IPS DF 6.9 (cell line): ENCODE measurements at regions not wholly inside any gene's neighbourhood (a gene's known extent, or its start where the extent isn't known, plus 50 kb on each side); places are given as distances from the start of the nearest gene placed in this dataset.

Experiments
- DNase-seq: peaks from one replicate; pipeline ENCODE4 v3.0.0-alpha.2; 2013; ENCODE audit warnings: low read depth, low spot score
- H3K27ac ChIP-seq: one replicate; pipeline ENCODE4 v1.5.1; 2013; ENCODE audit warnings: low read length, control low read depth
- H3K27me3 ChIP-seq: 2 replicates; pipeline ENCODE4 v1.6.1; 2013; ENCODE audit warnings: mild to moderate bottlenecking, low read length; ENCODE audit not compliant: control insufficient read depth, insufficient read depth
- H3K36me3 ChIP-seq: 2 replicates; pipeline ENCODE4 v1.6.1; 2013; ENCODE audit warnings: low read length; ENCODE audit not compliant: control insufficient read depth, insufficient read depth
- H3K4me1 ChIP-seq: 2 replicates; pipeline ENCODE4 v1.6.1; 2013; ENCODE audit warnings: low read length; ENCODE audit not compliant: control insufficient read depth, insufficient read depth
- H3K4me3 ChIP-seq: 2 replicates; pipeline ENCODE4 v1.5.1; 2013; ENCODE audit warnings: mild to moderate bottlenecking, low read length
- H3K9me3 ChIP-seq: 2 replicates; pipeline ENCODE4 v1.6.1; 2013; ENCODE audit warnings: low read length, inconsistent platforms; ENCODE audit not compliant: control insufficient read depth, insufficient read depth
- WGBS: extraction: QIAGEN DNeasy Blood & Tissue Kit; methylation state at CpG from one replicate; pipeline ENCODE4 v1.1.7; 2013; ENCODE audit warnings: mixed read lengths, missing lambda C conversion rate; ENCODE audit not compliant: insufficient read length, insufficient coverage; 5-methylcytosine and 5-hydroxymethylcytosine counted together

DNA sequence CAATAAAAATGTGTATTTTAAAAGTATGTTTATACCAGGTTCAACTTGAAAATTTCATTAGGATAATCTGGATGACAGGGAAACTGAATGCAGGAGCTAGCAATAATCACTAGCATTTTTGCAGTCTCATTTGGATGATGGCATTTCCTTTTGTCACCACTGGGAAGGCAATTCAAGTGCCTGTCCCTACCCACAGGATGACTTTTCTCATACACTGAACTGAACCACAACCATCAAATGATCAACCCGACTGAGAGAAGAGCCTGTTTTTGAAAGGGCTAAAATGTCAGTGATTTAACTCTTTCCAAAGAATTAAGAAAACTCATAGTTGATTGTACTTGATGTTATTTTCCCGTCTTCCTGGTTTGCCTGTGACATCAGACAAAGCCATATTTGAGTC lies 115.0 kb downstream of the FAM124B start:
- no peaks in the 10 kb centered on the region for H3K9me3 ChIP-seq
- no CpG with 5 or more reads among the region's 2 CpGs for WGBS
- H3K4me1 ChIP-seq = no peaks in the 10 kb centered on the region
- H3K36me3 ChIP-seq = no peaks in the 10 kb centered on the region
- no peak overlapping the region for H3K4me3 ChIP-seq
- H3K27ac ChIP-seq = no peak overlapping the region
- DNase-seq = no peak
- H3K27me3 ChIP-seq = no peaks in the 10 kb centered on the region

DNA sequence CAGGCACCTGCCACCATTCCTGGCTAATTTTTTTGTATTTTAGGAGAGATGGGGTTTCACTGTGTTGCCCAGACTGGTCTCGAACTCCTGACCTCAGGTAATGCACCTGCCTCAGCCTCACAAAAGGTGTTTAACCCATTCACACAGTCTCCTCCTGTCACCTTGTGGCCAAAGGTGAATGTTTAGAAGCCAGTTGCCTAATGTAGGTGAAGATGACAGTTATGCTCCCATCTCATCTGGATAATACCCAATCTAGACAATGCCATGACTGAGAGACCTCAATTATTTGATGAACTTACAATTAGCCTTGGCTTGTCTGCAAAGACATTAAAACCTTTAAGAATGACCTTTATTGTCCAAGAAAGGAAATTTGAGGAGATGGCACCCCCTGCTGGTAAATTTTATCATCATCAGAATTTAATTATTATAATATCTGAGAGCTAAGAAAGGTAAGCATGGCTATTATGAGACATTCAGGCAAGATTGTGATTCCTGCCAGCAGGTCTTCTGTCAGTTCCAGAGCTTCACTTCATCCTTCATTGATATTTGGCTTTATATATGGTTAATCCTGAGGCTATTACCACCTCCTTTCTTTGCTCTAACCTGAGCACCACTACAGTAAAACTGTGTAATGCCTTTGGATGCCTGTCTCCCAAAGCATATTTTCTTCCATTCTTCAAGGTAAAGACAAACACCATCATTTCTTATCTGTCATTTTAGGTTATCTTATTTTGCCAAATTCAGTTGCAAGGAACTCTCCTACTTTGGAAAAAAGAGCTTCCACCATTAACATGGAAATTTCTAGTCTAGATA lies 117.6 kb downstream of the FAM124B start:
- DNase-seq = peak; percentile 31
- H3K4me3 ChIP-seq = no peak overlapping the region
- no CpG with 5 or more reads among the region's 1 CpG for WGBS
- no peaks in the 10 kb centered on the region for H3K36me3 ChIP-seq
- no peak overlapping the region for H3K27ac ChIP-seq
- H3K4me1 ChIP-seq = no peaks in the 10 kb centered on the region
- H3K9me3 ChIP-seq = no peaks in the 10 kb centered on the region
- no peaks in the 10 kb centered on the region for H3K27me3 ChIP-seq

DNA sequence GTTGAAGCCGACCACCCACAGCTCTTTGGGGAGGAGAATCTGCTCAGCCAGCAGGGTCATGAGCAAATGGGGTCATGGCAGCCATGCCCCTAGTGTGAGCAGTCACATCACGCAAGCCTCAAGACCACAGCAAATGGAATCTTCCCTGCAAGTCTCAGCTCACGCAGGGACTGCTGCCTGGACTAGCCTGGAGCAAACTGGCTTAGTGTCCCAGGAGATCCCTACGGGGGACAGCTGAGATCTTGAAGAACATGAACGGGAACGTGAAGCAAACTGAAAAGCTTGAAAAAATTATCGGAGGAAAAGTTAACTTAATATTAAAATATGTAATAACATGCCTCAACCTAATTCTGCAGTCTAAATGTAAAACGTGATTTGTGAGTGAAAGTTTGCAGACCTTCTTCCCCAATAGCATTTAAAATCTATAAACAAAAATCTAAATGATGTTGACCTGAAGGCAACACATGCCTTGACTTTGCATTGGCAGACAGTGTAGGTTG lies 118.4 kb downstream of the FAM124B start:
- H3K36me3 ChIP-seq = no peaks in the 10 kb centered on the region
- no peak for DNase-seq
- H3K27me3 ChIP-seq = no peaks in the 10 kb centered on the region
- H3K9me3 ChIP-seq = no peaks in the 10 kb centered on the region
- no peak overlapping the region for H3K27ac ChIP-seq
- WGBS = no CpG with 5 or more reads among the region's 8 CpGs
- no peak overlapping the region for H3K4me3 ChIP-seq
- no peaks in the 10 kb centered on the region for H3K4me1 ChIP-seq

DNA sequence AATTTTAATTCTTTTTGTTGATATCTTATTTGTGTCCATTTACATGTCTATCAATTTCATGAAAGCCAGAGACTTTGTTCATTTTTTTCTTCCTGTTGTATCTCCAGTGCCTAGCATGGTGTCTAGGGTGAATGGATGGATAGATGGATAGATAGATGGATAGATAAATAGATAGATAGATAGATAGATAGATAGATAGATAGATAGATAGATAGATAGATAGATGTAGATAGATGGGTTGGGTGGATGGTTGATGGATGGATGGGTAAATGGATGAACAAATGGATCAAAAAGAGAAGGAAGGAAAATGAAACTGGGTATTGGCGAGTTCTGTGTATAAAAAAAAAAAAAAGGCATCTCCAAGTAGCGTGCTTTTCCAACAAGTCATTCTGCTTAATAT lies 120.5 kb downstream of the FAM124B start:
- no CpG with 5 or more reads among the region's 2 CpGs for WGBS
- H3K36me3 ChIP-seq = no peaks in the 10 kb centered on the region
- no peak for DNase-seq

DNA sequence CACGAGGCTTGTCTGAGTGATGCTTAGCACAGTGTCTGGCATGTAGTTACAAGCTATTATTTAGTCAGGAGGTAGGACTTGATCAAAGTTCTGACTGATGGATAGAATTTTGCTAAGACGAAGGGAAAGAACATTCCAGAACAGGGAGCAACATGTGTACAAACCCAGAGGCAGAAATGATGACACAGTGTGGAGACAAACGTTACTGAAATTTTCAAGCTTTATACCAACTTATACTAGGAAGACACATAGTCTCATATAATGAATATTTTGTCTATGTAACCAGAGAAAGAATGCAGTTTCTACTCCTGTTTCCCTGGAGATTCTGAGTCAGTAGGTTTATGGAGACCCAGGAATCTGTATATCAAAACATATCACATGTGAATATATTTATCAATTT lies 123.4 kb downstream of the FAM124B start:
- whole genome bisulfite sequencing = no CpG with 5 or more reads among the region's 3 CpGs
- H3K4me1 ChIP-seq = no peaks in the 10 kb centered on the region

More for the DNA sequence above, 120.5 kb downstream of the FAM124B start:
- H3K9me3 ChIP-seq = no peaks in the 10 kb centered on the region
- H3K4me1 ChIP-seq = no peaks in the 10 kb centered on the region
- no peaks in the 10 kb centered on the region for H3K27me3 ChIP-seq
- H3K27ac ChIP-seq = no peak overlapping the region
- no peak overlapping the region for H3K4me3 ChIP-seq

DNA sequence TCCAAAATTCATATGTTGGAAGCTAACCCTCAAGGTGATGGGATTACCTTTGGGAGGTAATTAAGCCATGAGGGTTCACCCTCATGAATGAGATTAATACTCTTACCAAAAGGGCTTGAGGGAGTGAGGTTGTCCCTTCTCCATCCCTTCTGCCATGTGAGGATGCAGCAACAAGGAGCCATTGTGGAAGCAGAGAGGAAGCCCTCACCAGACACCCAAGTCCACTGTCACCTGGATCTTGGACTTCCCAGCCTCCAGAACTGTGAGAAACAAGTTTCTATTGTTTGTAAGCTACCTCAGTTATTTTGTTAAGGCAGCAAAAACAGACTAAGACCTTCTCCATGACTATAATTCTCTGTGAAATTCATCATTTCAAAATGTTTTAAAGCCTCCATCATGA lies 125.7 kb downstream of the FAM124B start:
- Histone ChIP-seq H3K27me3 (no peaks in the 10 kb centered on the region), H3K4me3 (no peak overlapping the region), H3K27ac (no peak overlapping the region), H3K4me1 (no peaks in the 10 kb centered on the region), H3K9me3 (no peaks in the 10 kb centered on the region), H3K36me3 (no peaks in the 10 kb centered on the region)
- no peak for DNase-seq

More for the DNA sequence above, 123.4 kb downstream of the FAM124B start:
- Histone ChIP-seq H3K27ac (no peak overlapping the region), H3K27me3 (no peaks in the 10 kb centered on the region), H3K9me3 (no peaks in the 10 kb centered on the region), H3K4me3 (no peak overlapping the region), H3K36me3 (no peaks in the 10 kb centered on the region)
- DNase-seq = no peak

DNA sequence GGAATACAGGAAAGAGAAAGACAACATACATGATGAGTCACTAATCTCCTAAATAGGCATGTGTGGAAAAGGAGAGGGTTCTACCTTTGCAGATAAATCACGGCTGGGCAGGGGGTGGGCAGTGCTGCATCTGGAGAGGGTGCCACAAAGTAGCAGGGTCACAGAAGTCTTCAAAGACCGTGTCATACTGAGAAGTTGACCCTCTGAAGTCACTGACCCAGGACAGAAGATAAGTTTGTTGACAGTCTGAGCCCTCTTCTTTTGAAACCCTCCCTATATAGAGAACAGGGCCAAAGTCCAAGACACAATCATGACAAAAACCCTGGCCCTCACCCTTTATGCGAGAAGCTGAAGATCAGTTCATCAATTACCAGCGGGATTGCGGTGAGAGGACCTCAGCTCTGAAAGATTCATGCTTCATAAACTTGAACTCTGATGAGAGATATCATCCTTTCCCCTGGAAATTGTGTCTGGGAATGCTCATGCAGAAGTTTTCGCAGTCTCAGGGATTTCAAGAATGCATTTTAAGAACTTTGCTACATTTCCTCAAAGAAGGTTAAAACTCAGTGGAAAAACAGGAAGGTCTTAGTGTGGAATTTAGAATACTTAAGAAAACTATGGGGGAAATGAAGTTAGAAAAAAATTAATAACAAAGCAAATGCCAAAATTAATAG lies 129.5 kb downstream of the FAM124B start:
- WGBS = no CpG with 5 or more reads among the region's 6 CpGs
- Histone ChIP-seq H3K9me3 (no peaks in the 10 kb centered on the region), H3K36me3 (no peaks in the 10 kb centered on the region), H3K4me1 (no peaks in the 10 kb centered on the region), H3K4me3 (no peak overlapping the region), H3K27ac (no peak overlapping the region), H3K27me3 (no peaks in the 10 kb centered on the region)
- DNase-seq = no peak

DNA sequence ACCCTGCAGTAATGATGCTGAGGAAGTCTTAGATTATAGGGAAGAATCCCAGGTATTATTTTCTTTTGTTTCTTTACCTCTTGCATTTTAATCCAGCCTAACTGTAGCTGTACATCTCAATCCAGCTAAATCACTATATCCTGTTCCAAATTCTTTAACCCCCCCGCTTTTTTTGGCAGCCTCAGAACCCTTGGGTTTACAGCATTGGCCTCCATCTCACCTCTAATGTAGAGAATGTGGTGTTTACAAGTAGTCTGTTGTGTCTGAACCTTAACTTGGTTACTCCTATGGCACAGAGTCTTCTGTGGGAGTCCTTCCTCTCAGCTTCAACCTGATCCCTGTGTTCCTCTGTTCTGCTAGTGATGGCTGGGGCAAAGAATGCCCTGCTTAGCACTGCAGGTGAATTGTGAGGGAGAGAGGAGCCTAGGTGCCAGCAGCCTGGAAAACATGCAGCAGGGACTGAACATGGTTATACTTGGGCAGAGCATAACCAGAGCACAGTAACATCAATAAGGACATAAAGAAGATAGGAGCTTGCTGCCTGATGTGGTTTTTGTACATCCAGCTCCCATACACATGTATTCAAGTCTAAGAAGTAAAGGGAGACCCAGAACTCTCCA lies 130.2 kb downstream of the FAM124B start:
- Histone ChIP-seq H3K4me3 (no peak overlapping the region), H3K36me3 (no peaks in the 10 kb centered on the region), H3K9me3 (no peaks in the 10 kb centered on the region), H3K27me3 (no peaks in the 10 kb centered on the region), H3K27ac (no peak overlapping the region), H3K4me1 (no peaks in the 10 kb centered on the region)
- no peak for DNase-seq
- WGBS = no CpG with 5 or more reads among the region's 1 CpG

DNA sequence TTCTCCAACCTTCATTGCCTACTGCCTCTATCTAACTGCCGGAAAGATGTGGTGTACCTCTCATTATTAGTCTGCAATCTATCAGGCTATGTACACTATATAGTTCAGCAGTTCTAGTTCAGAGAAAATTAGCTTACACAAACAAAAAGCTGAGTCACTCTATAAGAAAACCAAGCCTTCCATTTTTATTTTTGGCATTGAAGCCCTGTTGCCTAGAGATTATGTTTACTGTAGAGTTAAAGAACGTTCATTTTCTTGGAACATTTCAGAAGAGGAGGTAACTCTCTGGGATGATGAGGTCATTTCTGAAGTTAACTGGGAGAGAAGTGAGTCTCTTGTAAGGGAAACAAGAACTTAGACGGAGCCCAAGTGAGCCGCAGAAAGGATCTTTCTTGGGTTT lies 133.5 kb downstream of the FAM124B start:
- Histone ChIP-seq H3K4me3 (no peak overlapping the region), H3K27ac (no peak overlapping the region), H3K36me3 (no peaks in the 10 kb centered on the region), H3K9me3 (no peaks in the 10 kb centered on the region), H3K27me3 (no peaks in the 10 kb centered on the region), H3K4me1 (no peaks in the 10 kb centered on the region)
- no peak for DNase-seq
- no CpG with 5 or more reads among the region's 4 CpGs for WGBS

DNA sequence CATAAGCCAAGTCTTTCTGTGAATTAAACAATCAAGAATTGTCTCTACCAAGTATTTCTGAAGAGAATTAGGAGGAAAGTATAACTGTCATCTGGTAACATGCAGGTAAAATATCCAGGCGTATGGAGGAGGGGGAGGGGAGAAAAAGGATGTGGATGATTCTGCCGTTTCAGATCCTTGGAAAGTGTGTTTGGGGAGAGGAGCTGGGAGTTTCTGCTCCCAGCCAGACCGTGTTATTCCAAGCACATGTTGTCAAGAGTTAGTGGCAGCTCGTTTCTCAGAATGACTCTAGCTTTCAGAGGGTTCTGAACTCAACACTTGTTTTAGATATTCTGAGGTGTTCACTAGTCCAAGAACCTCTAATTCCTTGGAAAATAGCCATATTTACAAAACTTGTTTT lies 137.6 kb downstream of the FAM124B start:
- WGBS = no CpG with 5 or more reads among the region's 4 CpGs
- Histone ChIP-seq H3K27ac (no peak overlapping the region), H3K36me3 (no peaks in the 10 kb centered on the region), H3K27me3 (no peaks in the 10 kb centered on the region), H3K4me3 (no peak overlapping the region), H3K4me1 (no peaks in the 10 kb centered on the region), H3K9me3 (no peaks in the 10 kb centered on the region)
- DNase-seq = no peak
